OCI-LY7 (cell line): ENCODE measurements at regions not wholly inside any gene's neighbourhood (a gene's known extent, or its start where the extent isn't known, plus 50 kb on each side); places are given as distances from the start of the nearest gene placed in this dataset.

Experiments used
- CTCF ChIP-seq: fragments of 200-600 bp; sonication (generic); conservative IDR thresholded peaks from 2 replicates; pipeline ENCODE4 v1.5.1; 2014; ENCODE audit warnings: mild to moderate bottlenecking, antibody characterized with exemption, low read length, moderate library complexity, mixed read lengths
- EZH2phosphoT487 ChIP-seq: fragments of 200-600 bp; sonication (generic); IDR thresholded peaks from 2 replicates; pipeline ENCODE4 v1.6.1; 2018; ENCODE audit warnings: low read depth, borderline replicate concordance, mild to moderate bottlenecking, mixed run types, antibody characterized with exemption, low read length, moderate library complexity, mixed read lengths

DNA sequence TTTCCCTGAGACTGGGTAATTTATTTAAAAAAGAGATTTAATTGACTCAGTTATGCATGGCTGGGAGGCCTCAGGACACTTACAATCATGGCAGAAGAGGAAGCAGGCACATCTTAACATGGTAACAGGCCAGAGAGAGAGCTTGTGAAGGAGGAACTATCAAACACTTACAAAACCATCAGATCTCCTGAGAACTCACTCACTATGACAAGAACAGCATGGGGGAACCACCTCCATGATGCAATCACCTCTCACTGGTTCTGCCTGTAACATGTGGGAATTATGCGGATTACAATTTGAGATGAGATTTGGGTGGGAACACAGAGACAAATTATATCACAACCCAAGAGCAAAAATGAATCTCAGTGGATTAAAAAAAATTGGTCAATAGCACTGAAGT lies 416.0 kb upstream of the TMCO5A start:
- no peak for TF ChIP-seq CTCF
- TF ChIP-seq EZH2phosphoT487, result no peak
